Keratinocyte (primary cell): ENCODE measurements at regions not wholly inside any gene's neighbourhood (a gene's known extent, or its start where the extent isn't known, plus 50 kb on each side); places are given as distances from the start of the nearest gene placed in this dataset.

ENCODE experiments used
- DNase-seq: peaks from one replicate; pipeline ENCODE4 v3.0.0-alpha.2; 2011; ENCODE audit warnings: low read depth, missing footprints, low spot score
- FAIRE-seq: peaks from 2 replicates; lab custom pipeline; 2011; peaks lifted over from hg19 to GRCh38; lab: Jason Lieb, UNC
- H2AFZ ChIP-seq: 2 replicates; pipeline ENCODE4 v1.6.0; 2012; ENCODE audit warnings: low read length, control low read depth, inconsistent platforms; ENCODE audit not compliant: control insufficient read depth
- H3K27ac ChIP-seq: 2 replicates; pipeline ENCODE4 v1.5.1; 2011; ENCODE audit warnings: low read length; ENCODE audit not compliant: control insufficient read depth, insufficient read depth
- H3K27me3 ChIP-seq: 3 replicates; pipeline ENCODE4 v1.6.0; 2011; ENCODE audit warnings: low read length; ENCODE audit not compliant: control insufficient read depth, insufficient read depth; ENCODE audit errors: extremely low read depth
- H3K36me3 ChIP-seq, 2 experiments: 2 replicates in 1 of 2; 3 replicates in 1 of 2; pipeline ENCODE4 v1.5.1; 2011; ENCODE audit warnings: low read length in 2 of 2, mild to moderate bottlenecking in 1 of 2; ENCODE audit not compliant: control insufficient read depth in 2 of 2, insufficient read depth in 2 of 2; ENCODE audit errors: extremely low read depth in 1 of 2
- H3K4me1 ChIP-seq: 3 replicates; pipeline ENCODE4 v1.5.1; 2011; ENCODE audit warnings: low read length; ENCODE audit not compliant: control insufficient read depth, insufficient read depth; ENCODE audit errors: extremely low read depth
- H3K4me2 ChIP-seq: 3 replicates; pipeline ENCODE4 v1.6.0; 2011; ENCODE audit warnings: low read depth, low read length; ENCODE audit not compliant: control insufficient read depth, insufficient read depth; ENCODE audit errors: extremely low read depth
- H3K4me3 ChIP-seq, 3 experiments: fragments of 200-600 bp in 1 of 3; sonication (generic) in 1 of 3; 2 replicates in 2 of 3; 3 replicates in 1 of 3; pipeline ENCODE4 v1.5.1; 2011 to 2016; ENCODE audit warnings: low read length in 3 of 3, mild to moderate bottlenecking in 3 of 3, control low read depth in 2 of 3, inconsistent platforms in 1 of 3, low read depth in 1 of 3, mixed read lengths in 1 of 3, mixed run types in 1 of 3, moderate library complexity in 1 of 3; ENCODE audit not compliant: control insufficient read depth in 2 of 3, insufficient read depth in 2 of 3; ENCODE audit errors: extremely low read depth in 1 of 3
- H3K79me2 ChIP-seq: 2 replicates; pipeline ENCODE4 v1.6.0; 2012; ENCODE audit warnings: low read length; ENCODE audit not compliant: control insufficient read depth, insufficient read depth
- H3K9ac ChIP-seq: 3 replicates; pipeline ENCODE4 v1.6.0; 2011; ENCODE audit warnings: low read length; ENCODE audit not compliant: control insufficient read depth, insufficient read depth; ENCODE audit errors: extremely low read depth
- H3K9me1 ChIP-seq: 3 replicates; pipeline ENCODE4 v1.6.0; 2011; ENCODE audit warnings: low read length; ENCODE audit not compliant: control insufficient read depth, insufficient read depth; ENCODE audit errors: extremely low read depth
- H3K9me3 ChIP-seq: 2 replicates; pipeline ENCODE4 v1.5.1; 2012; ENCODE audit warnings: low read depth, low read length; ENCODE audit not compliant: control insufficient read depth
- H4K20me1 ChIP-seq: 3 replicates; pipeline ENCODE4 v1.6.0; 2011; ENCODE audit warnings: low read length; ENCODE audit not compliant: control insufficient read depth, insufficient read depth; ENCODE audit errors: extremely low read depth
- CTCF ChIP-seq, 3 experiments: IDR thresholded peaks in 1 of 3; conservative IDR thresholded peaks in 1 of 3; optimal IDR thresholded peaks in 1 of 3; 2 replicates in 2 of 3; 3 replicates in 1 of 3; pipeline versions ENCODE3 to v1.5.1; 2011; ENCODE audit warnings: low read length in 3 of 3, mild to moderate bottlenecking in 3 of 3, moderate library complexity in 2 of 3, control low read depth in 1 of 3, inconsistent platforms in 1 of 3; ENCODE audit not compliant: insufficient read depth in 2 of 3; ENCODE audit errors: extremely low read depth in 1 of 3
- EZH2 ChIP-seq: IDR thresholded peaks from one replicate; pipeline ENCODE4 v1.6.1; 2012; ENCODE audit warnings: inconsistent platforms, mild to moderate bottlenecking, low read length, moderate library complexity
- dilution Hi-C: fragments of 300-500 bp; cut with MboI; formaldehyde crosslinking; loops from one replicate; pipeline ENCODE4 v1.7.0; 2020; ENCODE audit warnings: low sequenced_read_pairs; ENCODE audit not compliant: extremely low pct_ligation_motif_present

- no peak overlapping the region for H3K4me2 ChIP-seq
- H3K79me2 ChIP-seq, result no peaks in the 10 kb centered on the region
- TF ChIP-seq EZH2, result no peak
- no peak for TF ChIP-seq CTCF (optimal IDR thresholded peaks at IDR 0.05 in 1 of 3, IDR thresholded peaks at IDR 0.05 in 1 of 3, conservative IDR thresholded peaks at IDR 0.05 in 1 of 3; ENCODE audit: extremely low read depth in 1 of 3, insufficient read depth in 2 of 3, low read length in 3 of 3)
- no peak overlapping the region for H3K27ac ChIP-seq
- FAIRE-seq (no peak), DNase-seq (no peak)
- no peaks in the 10 kb centered on the region for H3K9me1 ChIP-seq
- no peak overlapping the region for H3K4me3 ChIP-seq
- H3K9me3 ChIP-seq, result no peaks in the 10 kb centered on the region
- H3K4me1 ChIP-seq, result no peaks in the 10 kb centered on the region
- no peak overlapping the region for H2AFZ ChIP-seq
- H3K27me3 ChIP-seq, result peaks cover 5% of the 10 kb centered on the region
- no peaks in the 10 kb centered on the region for H4K20me1 ChIP-seq
- no peak overlapping the region for H3K9ac ChIP-seq
- dilution Hi-C loops, result no loop called here
- H3K36me3 ChIP-seq, result no peaks in the 10 kb centered on the region
Observed at GRCh38 chr2:11033114-11033513, 121.4 kb downstream of the KCNF1 start.

- DNase-seq, result no peak
- no peak overlapping the region for H3K4me2 ChIP-seq
- no peaks in the 10 kb centered on the region for H3K9me3 ChIP-seq
- H3K4me3 ChIP-seq, result no peak overlapping the region
- H3K4me1 ChIP-seq, result no peaks in the 10 kb centered on the region
- H3K27me3 ChIP-seq, result peaks cover 6% of the 10 kb centered on the region
- TF ChIP-seq EZH2 (no peak), CTCF (optimal IDR thresholded peaks at IDR 0.05 in 1 of 3, IDR thresholded peaks at IDR 0.05 in 1 of 3, conservative IDR thresholded peaks at IDR 0.05 in 1 of 3; ENCODE audit: extremely low read depth in 1 of 3, insufficient read depth in 2 of 3, low read length in 3 of 3) (no peak)
- H2AFZ ChIP-seq, result no peak overlapping the region
- no peaks in the 10 kb centered on the region for H3K36me3 ChIP-seq
- H3K9ac ChIP-seq, result no peak overlapping the region
- dilution Hi-C loops, result no loop called here
- H3K79me2 ChIP-seq, result no peaks in the 10 kb centered on the region
- H3K9me1 ChIP-seq, result no peaks in the 10 kb centered on the region
- no peaks in the 10 kb centered on the region for H4K20me1 ChIP-seq
- H3K27ac ChIP-seq, result no peak overlapping the region
- FAIRE-seq, result no peak
Observed at GRCh38 chr2:11038641-11039040, 116.6 kb upstream of the SLC66A3 start.
